Head of caudate nucleus (tissue), 42 donors: ENCODE measurements at regions not wholly inside any gene's neighbourhood (a gene's known extent, or its start where the extent isn't known, plus 50 kb on each side); places are given as distances from the start of the nearest gene placed in this dataset.
"Not testable (repeated sequence)": the region's sequence is repeated elsewhere in the genome, so short reads cannot be mapped to it uniquely, and the experiment has no call there.

Source experiments
- DNase-seq, 42 donors: peaks; one replicate each; pipeline versions ENCODE4 v3.0.0 to v3.0.0-alpha.2; 2020 to 2021; ENCODE audit warnings: mixed read lengths in 7 of 42
- intact Hi-C: fragments of 100-400 bp; cut with DNase I; formaldehyde crosslinking; loops from one replicate; pipeline ENCODE4 v1.15.0; 2022

- intact Hi-C loops, DNase-seq: not testable (repeated sequence)
Observed at GRCh38 chr9:67334727-67335572, 342.6 kb upstream of the SPATA31A3 start.

- DNase-seq, intact Hi-C loops: not testable (repeated sequence)
Observed at GRCh38 chr9:67331634-67332033, 339.3 kb upstream of the SPATA31A3 start.

- intact Hi-C loops, DNase-seq: not testable (repeated sequence)
Observed at GRCh38 chr9:67313409-67313808, 321.1 kb upstream of the SPATA31A3 start.

- DNase-seq, intact Hi-C loops: not testable (repeated sequence)
Observed at GRCh38 chr9:67312504-67312903, 320.2 kb upstream of the SPATA31A3 start.

GRCh38 chr9:67307109-67307508, 314.8 kb upstream of the SPATA31A3 start:
- DNase-seq, intact Hi-C loops: not testable (repeated sequence)

GRCh38 chr9:67288797-67289196, 296.4 kb upstream of the SPATA31A3 start:
- DNase-seq, intact Hi-C loops: not testable (repeated sequence)

- intact Hi-C loops, DNase-seq: not testable (repeated sequence)
Observed at GRCh38 chr9:67288117-67288735, 295.9 kb upstream of the SPATA31A3 start.

- DNase-seq, intact Hi-C loops: not testable (repeated sequence)
Observed at GRCh38 chr9:67284299-67284698, 291.9 kb upstream of the SPATA31A3 start.

- intact Hi-C loops, DNase-seq: not testable (repeated sequence)
Observed at GRCh38 chr9:67281574-67281973, 289.2 kb upstream of the SPATA31A3 start.

- intact Hi-C loops, DNase-seq: not testable (repeated sequence)
Observed at GRCh38 chr9:67269692-67270091, 277.3 kb upstream of the SPATA31A3 start.

GRCh38 chr9:67257894-67258293, 265.5 kb upstream of the SPATA31A3 start:
- intact Hi-C loops, DNase-seq: not testable (repeated sequence)

- intact Hi-C loops, DNase-seq: not testable (repeated sequence)
Observed at GRCh38 chr9:67248967-67249366, 256.6 kb upstream of the SPATA31A3 start.

- DNase-seq, intact Hi-C loops: not testable (repeated sequence)
Observed at GRCh38 chr9:67212073-67212472, 219.7 kb upstream of the SPATA31A3 start.

- intact Hi-C loops: not testable (repeated sequence)
Observed at GRCh38 chr9:67210842-67211241, 218.5 kb upstream of the SPATA31A3 start.

GRCh38 chr9:67208831-67209437, 216.6 kb upstream of the SPATA31A3 start:
- DNase-seq, intact Hi-C loops: not testable (repeated sequence)

More at GRCh38 chr9:67210842-67211241, 218.5 kb upstream of the SPATA31A3 start:
- DNase-seq: not testable (repeated sequence)

GRCh38 chr9:67196135-67196534, 203.8 kb upstream of the SPATA31A3 start:
- DNase-seq, intact Hi-C loops: not testable (repeated sequence)

- DNase-seq, intact Hi-C loops: not testable (repeated sequence)
Observed at GRCh38 chr9:67195357-67195756, 203.0 kb upstream of the SPATA31A3 start.

- intact Hi-C loops, DNase-seq: not testable (repeated sequence)
Observed at GRCh38 chr9:67179185-67179584, 186.8 kb upstream of the SPATA31A3 start.

GRCh38 chr9:67175167-67175566, 182.8 kb upstream of the SPATA31A3 start:
- intact Hi-C loops, DNase-seq: not testable (repeated sequence)

- not testable (repeated sequence) for DNase-seq
Observed at GRCh38 chr9:67171721-67172120, 179.4 kb upstream of the SPATA31A3 start.

More at GRCh38 chr9:67171721-67172120, 179.4 kb upstream of the SPATA31A3 start:
- intact Hi-C loops: not testable (repeated sequence)
